Cerebellar cortex (tissue), 1 donor: ENCODE measurements at regions not wholly inside any gene's neighbourhood (a gene's known extent, or its start where the extent isn't known, plus 50 kb on each side); places are given as distances from the start of the nearest gene placed in this dataset.
"Not testable (repeated sequence)": the region's sequence is repeated elsewhere in the genome, so short reads cannot be mapped to it uniquely, and the experiment has no call there.

Source experiments
- DNase-seq: peaks from one replicate; pipeline ENCODE4 v3.0.0-alpha.2; 2015; ENCODE audit warnings: low spot score

DNA sequence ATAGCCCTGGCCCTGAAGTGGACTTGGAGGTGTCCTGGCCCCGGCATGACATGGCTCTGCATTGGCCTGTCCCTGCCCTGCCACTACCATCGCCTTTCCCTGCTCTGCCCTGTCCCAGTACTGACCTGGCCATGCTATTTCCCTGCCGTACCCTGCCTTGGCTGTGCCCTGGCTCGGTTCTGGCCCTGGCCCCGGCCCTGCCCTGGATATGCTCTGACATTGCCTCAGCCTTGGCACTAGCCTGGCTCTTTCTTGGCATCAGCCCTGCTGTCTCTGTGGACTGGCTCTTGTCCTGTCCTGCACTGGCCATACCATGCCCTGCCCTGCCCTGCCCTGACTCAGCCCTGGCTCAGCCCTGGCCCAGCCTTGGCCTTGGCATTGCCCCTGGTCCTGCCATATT, 252.2 kb downstream of the TP53TG3F start:
- peak; percentile 71 for DNase-seq

DNA sequence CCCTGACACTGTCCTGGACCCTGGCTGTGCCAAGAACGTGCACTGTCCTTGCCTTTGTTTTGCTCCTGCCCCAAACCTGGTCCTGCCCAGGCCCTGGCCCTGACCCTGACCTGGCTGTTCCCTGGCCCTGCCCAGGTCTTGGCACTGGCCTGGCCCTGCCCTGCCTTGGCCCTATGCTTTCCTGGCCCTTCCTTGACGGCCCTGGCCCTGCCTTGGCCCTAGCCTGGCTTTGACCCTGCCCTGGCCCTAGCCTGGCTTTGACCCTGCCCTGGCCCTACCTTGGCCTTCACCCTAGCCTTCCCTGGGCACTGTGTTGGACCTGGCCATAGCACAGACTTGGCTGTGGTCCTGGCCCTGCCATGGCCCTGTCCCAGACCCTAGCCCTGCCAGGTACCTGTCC, 252.9 kb downstream of the TP53TG3F start:
- DNase-seq = not testable (repeated sequence)

DNA sequence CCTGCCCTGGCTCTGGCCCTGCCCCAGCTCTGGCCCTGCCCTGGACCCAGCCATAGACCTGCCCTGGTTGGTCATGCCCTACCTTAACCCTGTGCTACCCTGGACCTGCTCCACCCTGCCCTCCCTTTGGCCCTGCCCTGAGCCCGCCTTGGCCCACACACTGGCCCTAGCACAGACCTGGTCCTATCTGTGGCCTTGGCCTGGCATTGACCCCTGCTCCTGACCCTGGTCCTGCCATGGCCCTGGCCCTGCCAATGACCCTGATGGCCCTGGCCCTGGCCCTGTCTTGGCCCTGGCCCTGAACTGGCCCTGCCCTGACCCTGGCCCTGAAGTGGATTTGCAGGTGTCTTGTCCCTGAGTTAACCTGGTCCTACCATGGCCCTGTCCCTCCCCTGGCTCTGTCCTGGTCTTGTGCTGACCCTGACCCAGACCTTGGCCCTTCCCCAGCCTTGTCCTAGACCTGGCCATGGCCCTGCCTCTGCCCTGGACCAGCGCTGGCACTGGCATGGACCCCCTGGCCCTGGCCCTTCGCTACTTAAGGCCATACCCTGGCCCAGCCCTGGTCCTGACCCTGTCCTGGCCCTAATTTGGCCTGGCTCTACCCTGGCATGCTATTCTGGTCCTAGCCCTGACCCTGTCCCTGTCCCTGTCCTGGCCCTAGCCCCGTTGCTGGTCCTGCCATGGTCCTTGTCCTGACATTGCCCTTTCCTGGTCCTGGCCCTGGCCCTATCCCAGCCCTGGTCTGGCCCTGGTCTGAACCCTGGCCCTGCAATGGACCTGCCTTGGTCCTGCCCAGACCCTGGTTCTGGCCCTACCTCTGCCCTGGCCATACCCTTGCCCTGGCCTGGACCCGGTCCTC, 253.7 kb downstream of the TP53TG3F start:
- not testable (repeated sequence) for DNase-seq

DNA sequence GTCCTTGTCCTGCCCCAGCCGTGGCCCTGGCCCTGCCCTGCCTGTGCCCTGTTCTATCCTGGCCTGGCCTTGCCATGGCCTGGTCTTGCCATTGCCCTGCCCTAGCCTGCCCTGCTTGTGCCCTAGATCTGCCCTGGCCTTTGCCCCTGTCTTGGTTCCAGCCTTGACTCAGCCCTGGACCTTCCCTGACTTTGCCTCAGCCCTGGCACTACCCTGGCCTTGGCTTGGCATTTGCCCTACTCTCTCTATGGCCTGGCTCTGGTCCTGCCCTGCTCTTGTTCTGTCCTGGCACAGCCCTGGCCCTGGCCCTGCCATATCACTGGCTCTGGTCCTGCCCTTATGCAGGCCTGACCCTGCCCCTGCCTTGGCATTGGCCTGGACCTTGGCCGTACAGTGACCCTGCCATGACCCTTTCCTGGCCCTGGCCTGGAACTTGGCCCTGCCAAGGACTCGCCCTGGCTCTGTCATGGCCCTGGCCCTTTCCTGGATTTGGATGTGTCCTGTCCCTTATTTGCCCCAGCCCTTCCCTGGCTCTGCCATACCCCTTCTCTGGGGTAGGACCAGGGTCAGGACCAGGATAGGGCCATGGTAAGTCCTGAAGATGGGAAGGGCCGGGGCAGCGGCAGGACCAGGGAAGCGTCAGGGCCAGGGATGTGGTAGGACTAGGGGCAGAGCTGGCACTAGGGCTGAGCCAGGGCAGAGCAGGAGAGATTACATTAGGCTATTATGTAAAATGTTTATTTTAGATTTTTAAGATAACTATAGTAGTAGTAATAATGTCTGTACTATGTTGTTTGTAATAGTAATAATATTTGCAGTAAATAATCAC, 254.5 kb downstream of the TP53TG3F start:
- not testable (repeated sequence) for DNase-seq

DNA sequence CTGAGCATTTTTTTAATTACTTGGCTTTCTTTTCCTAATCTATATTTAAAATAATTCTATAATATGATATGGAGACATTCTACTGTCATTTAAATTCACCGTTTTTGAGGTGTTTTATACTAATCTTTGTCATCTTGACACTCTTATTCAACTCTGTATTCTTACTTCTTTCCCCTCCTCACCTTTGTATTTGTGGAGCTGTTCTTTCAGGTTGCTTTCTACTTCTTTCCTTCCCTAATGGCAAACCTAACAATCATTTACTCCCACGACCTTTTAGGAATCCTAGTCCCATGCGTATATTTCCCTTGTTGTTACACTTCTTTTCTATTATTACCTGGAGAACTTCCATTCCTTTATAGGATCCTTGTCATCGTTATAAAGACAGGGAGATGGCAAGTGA, 271.8 kb downstream of the TP53TG3F start:
- DNase-seq = not testable (repeated sequence)

DNA sequence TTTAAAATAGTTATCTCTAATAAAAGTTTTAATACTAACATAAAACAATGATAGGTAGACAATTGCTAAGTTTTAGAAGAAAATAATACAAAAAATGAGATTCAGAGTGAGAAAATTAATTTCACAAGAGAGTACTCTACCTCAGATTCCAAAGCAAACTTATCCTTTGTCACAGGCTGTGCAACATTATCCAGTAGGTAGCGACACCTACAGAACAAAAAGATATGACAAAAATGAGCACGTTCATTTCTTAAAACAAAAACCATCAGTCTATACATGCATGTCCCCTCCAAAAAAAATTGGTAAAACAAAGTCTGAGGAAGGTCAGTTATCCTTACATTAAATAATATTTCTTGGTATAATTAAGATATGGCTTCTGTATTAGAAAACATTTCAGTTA, 275.2 kb downstream of the TP53TG3F start:
- not testable (repeated sequence) for DNase-seq

DNA sequence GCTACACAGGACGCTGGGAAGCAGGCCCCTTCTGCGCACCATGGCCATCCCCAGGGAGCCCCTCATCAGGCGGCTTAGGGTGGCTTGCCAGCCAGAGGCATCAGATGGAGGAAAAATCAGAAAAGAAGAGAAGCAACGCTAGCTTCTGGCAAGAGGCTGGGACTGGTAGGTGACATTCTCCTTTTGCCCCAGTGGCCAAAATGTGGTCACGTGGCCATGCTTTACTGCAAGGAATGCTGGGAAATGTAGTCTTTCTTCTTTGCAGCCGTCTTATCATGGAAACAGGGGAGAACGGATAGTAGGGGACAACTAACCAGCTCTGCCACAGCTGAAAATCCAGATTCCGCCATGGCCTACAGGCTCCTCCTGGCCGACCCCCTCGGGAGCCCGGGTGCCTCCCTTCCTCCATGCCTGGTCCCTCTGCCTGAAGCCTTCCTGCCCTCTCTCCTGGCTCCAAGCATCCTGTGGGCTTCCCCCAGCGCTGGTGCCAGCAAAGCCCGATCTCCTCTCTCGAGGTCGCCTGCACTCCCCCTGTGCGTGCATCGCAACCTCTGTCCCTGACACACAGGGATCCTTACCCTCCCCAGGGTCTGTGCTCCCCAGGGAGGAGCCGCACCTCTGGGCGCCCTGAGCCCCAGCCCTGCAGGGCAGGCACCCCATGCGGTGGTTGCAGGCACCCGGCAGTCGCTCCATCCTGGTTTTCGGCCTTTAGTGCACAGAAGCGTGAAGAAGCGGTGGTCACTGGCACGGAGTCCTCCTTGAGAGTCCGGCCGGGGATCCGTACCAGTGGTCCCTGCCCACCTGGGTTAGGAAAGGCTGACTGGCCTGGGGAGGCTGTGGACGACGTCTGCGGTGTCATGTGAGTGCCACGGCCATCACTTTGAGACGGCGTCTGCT, 307.7 kb downstream of the TP53TG3F start:
- DNase-seq = not testable (repeated sequence)

DNA sequence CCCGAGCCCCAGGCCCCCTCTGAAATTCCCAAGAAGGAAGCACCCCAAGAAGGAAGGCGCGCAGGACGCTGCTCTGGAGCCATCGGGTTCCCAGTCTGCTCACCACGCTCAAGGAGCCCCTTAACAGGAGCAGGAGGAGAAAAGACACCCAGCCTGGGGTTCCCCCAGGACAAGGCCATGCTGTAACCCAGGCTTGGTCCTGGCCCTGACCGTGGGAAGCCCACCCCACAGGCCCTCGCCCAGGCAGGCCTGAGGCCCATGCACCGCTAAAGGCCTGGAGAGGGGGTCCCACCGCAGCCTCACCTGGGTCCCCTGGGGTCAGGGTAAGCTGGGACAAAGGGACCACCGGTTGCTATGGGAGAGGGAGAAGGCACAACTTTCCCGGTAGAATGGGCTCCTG, 309.3 kb downstream of the TP53TG3F start:
- not testable (repeated sequence) for DNase-seq

DNA sequence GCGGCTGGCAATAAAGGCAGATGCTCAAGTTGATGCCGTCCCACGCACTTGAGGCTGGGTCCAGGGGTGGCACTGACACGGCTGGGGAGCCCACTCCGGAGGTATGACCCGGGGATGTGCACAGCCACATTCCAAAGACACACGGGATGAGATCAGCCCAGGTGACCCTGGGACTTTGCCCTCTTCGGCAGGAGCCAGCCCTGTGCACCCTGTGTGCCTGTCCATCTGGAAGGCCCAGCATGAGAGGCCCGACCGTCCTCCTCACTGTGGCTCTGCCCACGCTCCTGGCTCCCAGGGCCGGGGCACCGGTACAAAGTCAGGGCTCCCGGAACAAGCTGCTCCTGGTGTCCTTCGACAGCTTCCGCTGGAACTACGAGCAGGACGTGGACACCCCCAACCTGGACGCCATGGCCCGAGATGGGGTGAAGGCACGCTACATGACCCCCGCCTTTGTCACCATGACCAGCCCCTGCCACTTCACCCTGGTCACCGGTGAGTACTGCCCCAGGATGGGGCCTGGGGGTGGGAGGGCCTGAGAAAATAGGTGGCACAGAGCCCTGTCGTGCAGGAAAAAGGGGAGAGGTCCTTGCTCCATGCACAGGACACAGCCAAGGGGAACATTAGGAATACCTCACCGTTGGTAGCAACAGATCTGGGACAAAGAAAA, 309.9 kb downstream of the TP53TG3F start:
- DNase-seq = not testable (repeated sequence)

DNA sequence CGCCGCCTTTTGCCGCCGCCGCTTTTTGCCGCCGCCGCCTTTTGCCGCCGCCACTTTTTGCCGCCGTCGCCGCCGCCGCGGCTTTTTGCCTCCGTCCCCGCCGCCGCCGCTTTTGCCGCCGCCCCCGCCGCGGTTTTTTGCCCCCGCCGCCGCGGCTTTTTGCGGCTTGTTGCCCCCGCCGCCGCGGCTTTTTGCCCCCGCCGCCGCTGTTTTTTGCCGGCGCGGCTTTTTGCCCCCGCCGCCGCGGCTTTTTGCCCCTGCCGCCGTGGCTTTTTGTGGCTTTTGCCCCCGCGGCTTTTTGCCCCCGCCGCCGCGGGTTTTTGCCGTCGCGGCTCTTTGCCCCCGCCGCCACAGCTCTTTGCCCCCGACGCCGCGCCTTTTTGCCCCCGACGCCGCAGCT, 311.1 kb downstream of the TP53TG3F start:
- DNase-seq = not testable (repeated sequence)

DNA sequence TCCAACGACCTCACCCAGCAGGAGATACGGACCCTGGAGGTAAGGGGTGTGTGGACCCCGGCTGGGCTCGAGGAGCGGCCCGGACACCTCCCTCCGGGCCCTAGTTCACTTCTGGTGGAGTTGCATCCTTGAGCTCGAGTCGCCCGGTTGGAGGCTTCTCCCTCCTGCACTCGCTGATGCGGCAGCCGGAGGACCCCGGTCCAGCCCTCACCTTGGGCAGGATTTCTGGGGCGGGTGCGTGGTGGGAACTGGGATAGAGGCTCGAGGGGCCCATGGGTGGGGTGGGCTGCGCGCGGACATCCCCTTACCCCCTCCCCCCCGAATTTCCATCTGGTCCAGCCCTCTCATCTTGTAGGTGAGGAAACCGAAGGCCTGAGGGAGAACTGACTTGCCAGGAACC, 311.8 kb downstream of the TP53TG3F start:
- not testable (repeated sequence) for DNase-seq

DNA sequence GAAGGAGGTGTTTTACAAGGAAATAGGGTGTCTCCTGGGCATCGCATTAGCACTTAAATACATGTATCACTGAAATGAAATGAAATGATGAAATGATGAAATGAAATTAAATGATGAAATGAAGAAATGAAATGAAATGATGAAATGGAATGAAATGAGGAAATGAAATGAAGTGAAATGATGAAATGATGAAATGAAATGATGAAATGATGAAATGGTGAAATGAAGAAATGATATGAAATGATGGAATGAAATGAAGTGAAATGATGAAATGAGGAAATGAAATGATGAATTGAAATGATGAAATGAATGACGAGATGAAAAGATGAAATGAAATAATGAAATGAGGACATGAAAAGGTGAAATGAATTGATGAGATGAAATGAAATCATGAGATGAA, 314.6 kb downstream of the TP53TG3F start:
- DNase-seq = not testable (repeated sequence)

DNA sequence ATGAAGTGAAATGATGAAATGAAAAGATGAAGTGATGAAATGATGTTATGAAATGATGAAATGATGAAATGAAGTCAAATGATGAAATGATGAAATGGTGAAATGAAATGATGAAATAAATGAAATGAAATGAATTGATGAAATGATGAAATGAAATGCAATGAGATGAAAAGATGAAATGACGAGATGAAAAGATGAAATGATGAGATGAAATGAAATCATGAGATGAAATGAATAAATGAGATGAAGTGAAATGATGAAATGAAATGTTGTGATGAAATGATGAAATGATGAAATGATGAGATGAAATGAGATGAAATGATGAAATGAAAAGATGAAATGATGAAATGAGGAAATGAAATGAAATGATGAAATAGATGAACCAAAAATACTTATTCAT, 315.3 kb downstream of the TP53TG3F start:
- not testable (repeated sequence) for DNase-seq

DNA sequence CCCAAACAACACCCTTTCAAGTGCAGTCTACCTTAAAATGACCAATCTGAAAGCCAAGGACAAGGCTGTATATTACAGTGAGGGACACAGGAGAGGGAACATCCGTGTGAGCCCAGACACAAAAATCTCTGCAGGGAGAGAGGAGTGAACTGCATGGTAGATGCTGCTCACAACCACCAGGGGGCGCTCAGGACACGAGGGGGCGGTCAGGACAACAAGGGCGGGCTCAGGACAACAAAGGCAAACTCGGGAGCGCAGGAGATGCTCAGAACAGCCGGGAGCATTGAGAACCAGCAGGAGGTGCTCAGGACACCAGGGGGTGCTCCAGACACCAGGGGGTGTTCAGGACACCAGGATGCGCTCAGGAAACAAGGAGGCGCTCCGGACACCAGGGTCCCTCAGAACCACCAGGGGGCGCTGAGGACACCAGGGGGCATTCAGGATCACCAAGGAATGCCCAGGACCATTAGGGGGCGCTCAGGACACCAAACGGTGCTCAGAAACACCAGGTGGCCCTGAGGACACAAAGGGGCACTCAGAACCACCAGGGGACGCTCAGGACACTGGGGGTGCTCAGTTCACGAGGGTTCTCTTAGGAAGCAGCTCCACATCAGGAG, 357.0 kb downstream of the TP53TG3F start:
- DNase-seq = not testable (repeated sequence)

DNA sequence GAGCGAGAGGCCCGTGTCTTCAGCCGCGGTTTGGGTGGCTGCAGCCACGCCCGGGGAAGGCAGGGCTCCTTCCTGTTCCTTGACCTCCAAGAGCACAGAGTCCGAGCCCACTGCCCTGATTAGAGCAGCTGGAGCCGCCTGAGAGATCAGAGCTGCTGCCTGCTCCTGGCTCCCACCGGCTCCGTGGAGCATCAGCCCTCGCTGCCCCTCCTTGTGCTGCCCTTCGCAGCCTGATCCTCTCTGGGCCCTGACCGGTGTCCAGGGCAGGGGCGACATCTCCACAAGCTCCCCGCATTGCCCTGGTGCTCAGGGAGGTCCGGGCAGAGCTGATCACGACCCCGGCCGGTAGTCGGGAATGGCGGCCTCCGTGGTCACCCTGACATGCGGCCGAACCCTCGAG, 365.3 kb downstream of the TP53TG3F start:
- DNase-seq = not testable (repeated sequence)

DNA sequence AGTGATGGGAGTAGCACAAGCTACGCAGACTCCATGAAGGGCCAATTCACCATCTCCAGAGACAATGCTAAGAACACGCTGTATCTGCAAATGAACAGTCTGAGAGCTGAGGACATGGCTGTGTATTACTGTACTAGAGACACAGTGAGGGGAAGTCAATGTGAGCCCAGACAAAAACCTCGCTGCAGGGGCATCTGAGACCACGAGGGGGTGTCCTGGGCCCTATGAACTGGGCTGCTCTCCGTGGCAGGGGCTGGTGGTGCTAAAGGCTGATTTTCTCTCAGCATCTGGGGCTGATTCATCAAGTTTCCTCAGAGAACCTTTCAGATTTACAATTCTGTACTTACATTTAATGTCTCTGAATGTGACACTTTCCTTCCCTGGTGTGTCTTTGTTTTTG, 368.1 kb downstream of the TP53TG3F start:
- DNase-seq = not testable (repeated sequence)

DNA sequence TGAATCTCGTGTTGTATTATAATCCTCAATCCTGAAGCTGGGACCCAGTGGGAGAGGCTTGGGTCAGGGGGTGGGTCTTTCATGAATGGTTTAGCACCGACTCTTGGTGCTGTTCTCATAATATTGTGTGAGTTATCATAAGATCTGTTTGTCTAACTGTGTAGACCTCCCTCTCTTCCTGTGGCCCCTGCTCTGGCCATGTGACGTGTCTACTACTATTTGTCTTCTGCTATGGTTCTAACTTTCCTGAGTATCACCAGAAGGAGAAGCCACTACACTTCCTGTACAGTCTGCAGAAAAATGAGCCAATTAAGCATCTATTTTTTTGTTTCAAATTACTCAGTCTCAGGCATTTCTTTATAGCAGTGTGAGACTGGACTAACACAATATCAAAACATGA, 379.7 kb downstream of the TP53TG3F start:
- not testable (repeated sequence) for DNase-seq

DNA sequence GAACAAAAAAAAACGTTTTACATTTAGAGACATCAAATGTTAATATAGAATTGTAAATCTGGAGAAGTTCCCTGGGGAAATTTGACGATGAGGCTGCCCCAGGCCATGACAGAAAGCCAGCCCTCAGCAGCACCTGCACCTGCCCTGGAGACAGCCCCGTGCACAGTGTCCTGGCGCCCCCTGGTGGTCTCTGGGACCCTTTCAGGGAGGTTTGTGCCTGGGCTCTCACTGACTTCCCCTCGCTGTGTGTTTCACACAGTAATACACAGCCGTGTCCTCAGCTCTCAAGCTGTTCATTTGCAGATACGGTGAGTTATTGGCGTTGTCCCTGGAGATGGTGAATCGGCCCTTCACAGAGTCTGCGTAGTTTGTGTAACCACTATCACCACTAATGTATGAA, 385.1 kb downstream of the TP53TG3F start:
- DNase-seq = not testable (repeated sequence)
